GM20000 (cell line): ENCODE measurements at regions not wholly inside any gene's neighbourhood (a gene's known extent, or its start where the extent isn't known, plus 50 kb on each side); places are given as distances from the start of the nearest gene placed in this dataset.
"Not testable (repeated sequence)": the region's sequence is repeated elsewhere in the genome, so short reads cannot be mapped to it uniquely, and the experiment has no call there.

Experiments
- DNase-seq: peaks from one replicate; pipeline ENCODE4 v3.0.0; 2012; ENCODE audit warnings: low spot score
- CTCF ChIP-seq: IDR thresholded peaks from 2 replicates; pipeline ENCODE4 v1.5.1; 2012; ENCODE audit warnings: mild to moderate bottlenecking, control low read depth; ENCODE audit errors: extremely low read depth, missing control alignments

GRCh38 chr4:112952313-112952700 is 97.1 kb upstream of the ANK2 start:
- no peak for DNase-seq
- no peak for TF ChIP-seq CTCF

- DNase-seq, result no peak
- TF ChIP-seq CTCF, result no peak
These were observed 96.2 kb upstream of the ANK2 start for GRCh38 chr4:112953262-112953661.

GRCh38 chr4:112954286-112954685 is 95.2 kb upstream of the ANK2 start:
- TF ChIP-seq CTCF, result no peak
- DNase-seq, result no peak

GRCh38 chr4:112956484-112956896 is 93.0 kb upstream of the ANK2 start:
- TF ChIP-seq CTCF, result no peak
- DNase-seq, result no peak

- DNase-seq, result not testable (repeated sequence)
These were observed 91.7 kb upstream of the ANK2 start for GRCh38 chr4:112957764-112958163.

GRCh38 chr4:112966701-112967488 is 82.6 kb upstream of the ANK2 start:
- no peak for TF ChIP-seq CTCF
- no peak for DNase-seq

- no peak for TF ChIP-seq CTCF
- DNase-seq, result no peak
These were observed 80.8 kb upstream of the ANK2 start for GRCh38 chr4:112968451-112969159.
